ENCODE measurements at regions not wholly inside any gene's neighbourhood (a gene's known extent, or its start where the extent isn't known, plus 50 kb on each side); places are given as distances from the start of the nearest gene placed in this dataset.

- ATAC-seq (ENCODE audit: insufficient read depth, low FRiP score) (no peak), DNase-seq (no peak)
- H3K4me1 ChIP-seq (ENCODE audit: control insufficient read depth in 5 of 5, insufficient read depth in 5 of 5, low read length in 5 of 5): no peaks in the 10 kb centered on the region
- H3K9me3 ChIP-seq (ENCODE audit: control insufficient read depth in 4 of 4, insufficient read depth in 3 of 4, low read length in 3 of 4): peaks cover 0 to 15% (median 2%) of the 10 kb centered on the region in 4 donors
- H3K4me3 ChIP-seq: no peak overlapping the region
- H3K27me3 ChIP-seq (ENCODE audit: control insufficient read depth in 3 of 3, insufficient read depth in 3 of 3, low read length in 2 of 3): no peaks in the 10 kb centered on the region
- H3K36me3 ChIP-seq (ENCODE audit: control insufficient read depth in 4 of 4, insufficient read depth in 4 of 4, low read length in 4 of 4): no peaks in the 10 kb centered on the region
- H3K27ac ChIP-seq (ENCODE audit: low read depth in 1 of 2, low read length in 1 of 2): no peak overlapping the region
- no peak overlapping the region for H3K9ac ChIP-seq (ENCODE audit: insufficient read depth in 1 of 2, low read length in 2 of 2)
- TF ChIP-seq, protein P1, sequence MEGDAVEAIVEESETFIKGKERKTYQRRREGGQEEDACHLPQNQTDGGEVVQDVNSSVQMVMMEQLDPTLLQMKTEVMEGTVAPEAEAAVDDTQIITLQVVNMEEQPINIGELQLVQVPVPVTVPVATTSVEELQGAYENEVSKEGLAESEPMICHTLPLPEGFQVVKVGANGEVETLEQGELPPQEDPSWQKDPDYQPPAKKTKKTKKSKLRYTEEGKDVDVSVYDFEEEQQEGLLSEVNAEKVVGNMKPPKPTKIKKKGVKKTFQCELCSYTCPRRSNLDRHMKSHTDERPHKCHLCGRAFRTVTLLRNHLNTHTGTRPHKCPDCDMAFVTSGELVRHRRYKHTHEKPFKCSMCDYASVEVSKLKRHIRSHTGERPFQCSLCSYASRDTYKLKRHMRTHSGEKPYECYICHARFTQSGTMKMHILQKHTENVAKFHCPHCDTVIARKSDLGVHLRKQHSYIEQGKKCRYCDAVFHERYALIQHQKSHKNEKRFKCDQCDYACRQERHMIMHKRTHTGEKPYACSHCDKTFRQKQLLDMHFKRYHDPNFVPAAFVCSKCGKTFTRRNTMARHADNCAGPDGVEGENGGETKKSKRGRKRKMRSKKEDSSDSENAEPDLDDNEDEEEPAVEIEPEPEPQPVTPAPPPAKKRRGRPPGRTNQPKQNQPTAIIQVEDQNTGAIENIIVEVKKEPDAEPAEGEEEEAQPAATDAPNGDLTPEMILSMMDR (IDR thresholded peaks at IDR 0.05; ENCODE audit: control extremely low read depth, extremely low read depth): no peak
Measured at GRCh38 chr11:80227915-80228314, 787.1 kb upstream of the TENM4 start.

DNA sequence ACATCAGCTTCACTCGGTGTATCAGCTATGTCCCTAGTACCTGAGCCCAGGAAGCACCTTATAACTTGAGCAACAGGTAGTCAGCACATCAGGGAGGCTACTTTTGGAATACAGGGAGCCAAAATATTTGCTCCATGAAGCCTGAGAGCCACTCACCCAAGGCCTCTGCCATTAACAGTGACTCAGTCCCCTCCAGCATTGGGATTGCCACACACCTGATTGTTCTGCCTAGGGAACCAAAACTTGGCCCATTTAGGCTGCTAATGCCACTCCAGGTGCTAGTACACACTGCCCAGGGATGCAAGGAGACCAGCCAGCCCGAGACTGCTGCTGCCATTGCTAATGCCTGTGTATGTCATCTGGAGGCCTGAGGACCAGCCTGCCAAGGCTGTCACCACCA, 773.6 kb upstream of the TENM4 start:
- H3K9ac ChIP-seq (ENCODE audit: insufficient read depth in 1 of 2, low read length in 2 of 2): no peak overlapping the region
- TF ChIP-seq, protein P1 (IDR thresholded peaks at IDR 0.05; ENCODE audit: control extremely low read depth, extremely low read depth): no peak
- H3K4me1 ChIP-seq (ENCODE audit: control insufficient read depth in 5 of 5, insufficient read depth in 5 of 5, low read length in 5 of 5): peaks cover 0 to 7% (median 0%) of the 10 kb centered on the region in 5 donors
- H3K27me3 ChIP-seq (ENCODE audit: control insufficient read depth in 3 of 3, insufficient read depth in 3 of 3, low read length in 2 of 3): no peaks in the 10 kb centered on the region
- WGBS, 2 donors: 76 to 87% methylated on average over 2 of the region's 2 CpGs
- no peaks in the 10 kb centered on the region for H3K36me3 ChIP-seq (ENCODE audit: control insufficient read depth in 4 of 4, insufficient read depth in 4 of 4, low read length in 4 of 4)
- H3K4me3 ChIP-seq: no peak overlapping the region
- no peak overlapping the region for H3K27ac ChIP-seq (ENCODE audit: low read depth in 1 of 2, low read length in 1 of 2)
- ATAC-seq (ENCODE audit: insufficient read depth, low FRiP score) (no peak), DNase-seq (no peak)
- H3K9me3 ChIP-seq (ENCODE audit: control insufficient read depth in 4 of 4, insufficient read depth in 3 of 4, low read length in 3 of 4): peaks cover 0 to 7% (median 0%) of the 10 kb centered on the region in 4 donors

DNA sequence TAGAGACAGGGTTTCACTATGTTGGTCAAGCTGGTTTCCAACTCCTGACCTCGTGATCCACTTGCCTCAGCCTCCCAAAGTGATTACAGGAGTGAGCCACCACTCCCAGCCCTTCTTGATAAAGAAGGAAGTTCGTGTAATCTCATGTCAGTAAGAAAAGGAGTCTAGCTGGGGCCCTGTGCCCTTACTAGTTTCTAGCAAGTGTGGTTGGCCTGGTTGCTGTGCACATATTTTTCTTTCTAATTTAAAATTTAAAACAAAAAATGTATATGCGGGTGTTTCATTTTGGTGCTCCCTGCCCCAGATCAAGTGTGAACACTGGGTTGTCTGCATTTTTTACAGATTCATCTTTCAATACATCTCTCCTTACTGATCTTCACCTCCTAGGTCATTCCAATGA, 770.8 kb upstream of the TENM4 start:
- H3K9ac ChIP-seq (ENCODE audit: insufficient read depth in 1 of 2, low read length in 2 of 2): no peak overlapping the region
- DNase-seq (no peak), ATAC-seq (ENCODE audit: insufficient read depth, low FRiP score) (no peak)
- H3K36me3 ChIP-seq (ENCODE audit: control insufficient read depth in 4 of 4, insufficient read depth in 4 of 4, low read length in 4 of 4): no peaks in the 10 kb centered on the region
- peaks cover 0 to 7% (median 0%) of the 10 kb centered on the region in 5 donors for H3K4me1 ChIP-seq (ENCODE audit: control insufficient read depth in 5 of 5, insufficient read depth in 5 of 5, low read length in 5 of 5)
- no peak overlapping the region for H3K27ac ChIP-seq (ENCODE audit: low read depth in 1 of 2, low read length in 1 of 2)
- TF ChIP-seq, protein P1 (IDR thresholded peaks at IDR 0.05; ENCODE audit: control extremely low read depth, extremely low read depth): no peak
- H3K4me3 ChIP-seq: no peak overlapping the region
- H3K9me3 ChIP-seq (ENCODE audit: control insufficient read depth in 4 of 4, insufficient read depth in 3 of 4, low read length in 3 of 4): peaks cover 0 to 7% (median 0%) of the 10 kb centered on the region in 4 donors
- 57 to 59% methylated on average over 3 of the region's 3 CpGs for WGBS, 2 donors
- H3K27me3 ChIP-seq (ENCODE audit: control insufficient read depth in 3 of 3, insufficient read depth in 3 of 3, low read length in 2 of 3): no peaks in the 10 kb centered on the region

DNA sequence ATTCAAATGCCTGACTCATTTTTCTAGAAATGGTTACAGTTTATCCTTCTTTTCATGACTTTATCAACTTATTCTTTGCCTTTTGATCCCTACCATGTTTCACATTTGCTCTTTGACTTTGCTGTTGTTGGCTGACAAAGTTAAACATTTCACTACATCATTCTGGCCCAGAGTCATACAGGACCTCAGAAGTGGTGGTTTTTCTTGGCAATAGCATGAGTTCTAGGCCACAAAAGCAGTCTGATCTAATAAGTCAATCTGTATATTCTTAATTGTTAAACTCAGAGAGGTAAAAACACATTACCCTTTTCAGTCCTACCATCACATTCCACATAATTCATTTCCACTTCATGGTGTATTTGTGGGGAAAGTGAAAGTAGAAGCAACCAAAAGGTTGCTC, 763.2 kb upstream of the TENM4 start:
- Histone ChIP-seq H3K9ac (ENCODE audit: insufficient read depth in 1 of 2, low read length in 2 of 2) (no peak overlapping the region), H3K4me1 (ENCODE audit: control insufficient read depth in 5 of 5, insufficient read depth in 5 of 5, low read length in 5 of 5) (no peaks in the 10 kb centered on the region), H3K9me3 (ENCODE audit: control insufficient read depth in 4 of 4, insufficient read depth in 3 of 4, low read length in 3 of 4) (no peaks in the 10 kb centered on the region), H3K27me3 (ENCODE audit: control insufficient read depth in 3 of 3, insufficient read depth in 3 of 3, low read length in 2 of 3) (no peaks in the 10 kb centered on the region), H3K36me3 (ENCODE audit: control insufficient read depth in 4 of 4, insufficient read depth in 4 of 4, low read length in 4 of 4) (no peaks in the 10 kb centered on the region), H3K27ac (ENCODE audit: low read depth in 1 of 2, low read length in 1 of 2) (no peak overlapping the region), H3K4me3 (no peak overlapping the region)
- DNase-seq (no peak), ATAC-seq (ENCODE audit: insufficient read depth, low FRiP score) (no peak)
- TF ChIP-seq, protein P1 (IDR thresholded peaks at IDR 0.05; ENCODE audit: control extremely low read depth, extremely low read depth): no peak

Data from lung (tissue), 11 donors.